ENCODE measurements at regions not wholly inside any gene's neighbourhood (a gene's known extent, or its start where the extent isn't known, plus 50 kb on each side); places are given as distances from the start of the nearest gene placed in this dataset.

DNA sequence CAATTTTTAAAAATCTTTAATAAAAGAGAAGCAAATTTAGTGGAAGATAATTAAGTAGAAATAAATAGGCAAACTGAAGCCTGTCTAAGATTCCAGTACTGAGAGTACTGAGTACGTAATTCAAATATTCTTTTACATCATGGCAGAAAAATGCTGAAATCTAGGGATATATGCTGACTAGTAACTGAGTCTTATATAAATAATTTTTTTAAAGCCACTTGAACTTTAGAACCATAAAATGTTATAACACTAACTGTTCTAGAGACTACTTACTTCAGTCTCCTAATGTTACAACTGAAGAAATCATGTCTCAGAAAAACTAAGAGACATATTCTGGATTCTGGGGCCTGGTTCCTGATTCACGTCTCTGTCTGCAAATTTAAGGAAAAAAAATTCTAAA is 230.6 kb upstream of the PLEKHG7 start:
- H3K4me1 Mint-ChIP-seq (ENCODE audit: low read depth, unreplicated experiment): peaks cover 2% of the 10 kb centered on the region
- TF ChIP-seq, protein P1, sequence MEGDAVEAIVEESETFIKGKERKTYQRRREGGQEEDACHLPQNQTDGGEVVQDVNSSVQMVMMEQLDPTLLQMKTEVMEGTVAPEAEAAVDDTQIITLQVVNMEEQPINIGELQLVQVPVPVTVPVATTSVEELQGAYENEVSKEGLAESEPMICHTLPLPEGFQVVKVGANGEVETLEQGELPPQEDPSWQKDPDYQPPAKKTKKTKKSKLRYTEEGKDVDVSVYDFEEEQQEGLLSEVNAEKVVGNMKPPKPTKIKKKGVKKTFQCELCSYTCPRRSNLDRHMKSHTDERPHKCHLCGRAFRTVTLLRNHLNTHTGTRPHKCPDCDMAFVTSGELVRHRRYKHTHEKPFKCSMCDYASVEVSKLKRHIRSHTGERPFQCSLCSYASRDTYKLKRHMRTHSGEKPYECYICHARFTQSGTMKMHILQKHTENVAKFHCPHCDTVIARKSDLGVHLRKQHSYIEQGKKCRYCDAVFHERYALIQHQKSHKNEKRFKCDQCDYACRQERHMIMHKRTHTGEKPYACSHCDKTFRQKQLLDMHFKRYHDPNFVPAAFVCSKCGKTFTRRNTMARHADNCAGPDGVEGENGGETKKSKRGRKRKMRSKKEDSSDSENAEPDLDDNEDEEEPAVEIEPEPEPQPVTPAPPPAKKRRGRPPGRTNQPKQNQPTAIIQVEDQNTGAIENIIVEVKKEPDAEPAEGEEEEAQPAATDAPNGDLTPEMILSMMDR (IDR thresholded peaks at IDR 0.05; ENCODE audit: partially characterized antibody, unreplicated experiment): no peak

DNA sequence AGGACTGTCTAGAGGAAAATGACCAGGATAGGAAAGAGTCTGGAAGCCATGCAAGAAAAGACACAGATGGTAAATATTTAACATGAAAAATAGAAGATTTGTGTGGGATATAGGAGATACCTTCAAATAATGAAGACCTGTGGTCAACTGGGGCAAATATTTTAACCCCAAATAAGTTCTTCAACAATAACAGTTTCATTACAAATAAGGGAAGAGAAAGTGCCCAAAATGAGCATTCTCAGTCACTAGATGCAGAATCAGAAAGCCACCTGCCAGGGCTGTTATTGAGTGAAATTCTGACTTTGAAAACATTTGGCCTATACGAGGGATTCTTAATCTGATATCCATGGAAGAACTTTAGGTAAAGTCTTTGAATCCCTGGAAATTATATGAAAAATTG is 231.2 kb upstream of the PLEKHG7 start:
- H3K4me3 Mint-ChIP-seq (ENCODE audit: unreplicated experiment): no peak overlapping the region
- no peaks in the 10 kb centered on the region for H3K27me3 Mint-ChIP-seq (ENCODE audit: unreplicated experiment)
- TF ChIP-seq, protein P1 (IDR thresholded peaks at IDR 0.05; ENCODE audit: partially characterized antibody, unreplicated experiment): no peak
- H3K27ac Mint-ChIP-seq (ENCODE audit: unreplicated experiment): no peak overlapping the region
- no peak for DNase-seq
- H3K4me1 Mint-ChIP-seq (ENCODE audit: low read depth, unreplicated experiment): peaks cover 5% of the 10 kb centered on the region
- no peaks in the 10 kb centered on the region for H3K36me3 Mint-ChIP-seq (ENCODE audit: unreplicated experiment)
- H3K9me3 Mint-ChIP-seq (ENCODE audit: unreplicated experiment): peaks cover 2% of the 10 kb centered on the region

More for the DNA sequence above, 230.6 kb upstream of the PLEKHG7 start:
- Mint-ChIP-seq H3K4me3 (ENCODE audit: unreplicated experiment) (no peak overlapping the region), H3K36me3 (ENCODE audit: unreplicated experiment) (no peaks in the 10 kb centered on the region), H3K9me3 (ENCODE audit: unreplicated experiment) (peaks cover 2% of the 10 kb centered on the region), H3K27ac (ENCODE audit: unreplicated experiment) (no peak overlapping the region), H3K27me3 (ENCODE audit: unreplicated experiment) (no peaks in the 10 kb centered on the region)
- no peak for DNase-seq

DNA sequence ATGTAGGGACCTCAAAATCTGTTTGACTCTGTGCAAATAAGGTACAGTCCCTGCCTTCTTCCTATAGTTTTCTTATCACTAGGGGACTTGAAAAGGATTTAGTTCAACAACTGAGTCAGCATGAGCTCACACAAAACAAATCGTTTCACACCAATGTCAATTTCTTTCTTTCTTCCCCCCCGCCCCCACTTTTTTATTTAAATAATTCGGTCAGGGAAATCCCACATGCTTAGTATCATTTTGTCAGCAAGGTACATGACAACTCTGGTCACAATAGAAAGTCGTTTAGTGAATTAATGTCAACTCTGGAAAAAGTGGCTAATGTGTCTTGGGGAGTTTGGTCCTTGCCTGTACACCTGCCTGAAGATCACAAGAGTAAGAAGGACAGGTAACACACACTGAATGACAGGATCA is 232.2 kb upstream of the PLEKHG7 start:
- Mint-ChIP-seq H3K36me3 (ENCODE audit: unreplicated experiment) (no peaks in the 10 kb centered on the region), H3K27ac (ENCODE audit: unreplicated experiment) (no peak overlapping the region), H3K9me3 (ENCODE audit: unreplicated experiment) (no peaks in the 10 kb centered on the region), H3K27me3 (ENCODE audit: unreplicated experiment) (no peaks in the 10 kb centered on the region), H3K4me3 (ENCODE audit: unreplicated experiment) (no peak overlapping the region), H3K4me1 (ENCODE audit: low read depth, unreplicated experiment) (peaks cover 12% of the 10 kb centered on the region)
- TF ChIP-seq, protein P1 (IDR thresholded peaks at IDR 0.05; ENCODE audit: partially characterized antibody, unreplicated experiment): no peak
- DNase-seq: no peak

DNA sequence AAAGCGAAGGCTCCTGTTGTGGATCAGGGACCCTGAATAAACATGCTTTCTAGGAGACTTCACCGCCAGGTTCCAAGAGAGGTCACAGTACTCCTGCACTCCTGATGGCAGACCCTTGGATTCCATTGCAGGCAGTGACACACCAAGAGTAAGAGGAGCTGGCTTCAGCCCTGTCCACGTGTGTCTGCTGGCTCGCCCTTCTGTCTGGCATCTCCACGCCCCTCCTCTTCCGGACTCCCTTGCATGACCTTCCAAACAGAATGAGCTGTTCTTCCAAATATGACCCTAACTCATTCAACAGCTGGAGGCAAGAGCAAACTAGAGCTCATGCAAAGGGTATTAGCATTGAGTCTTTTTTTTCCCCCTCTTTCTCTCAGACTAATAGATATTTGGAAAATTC is 233.0 kb upstream of the PLEKHG7 start:
- Mint-ChIP-seq H3K9me3 (ENCODE audit: unreplicated experiment) (no peaks in the 10 kb centered on the region), H3K27me3 (ENCODE audit: unreplicated experiment) (no peaks in the 10 kb centered on the region), H3K4me3 (ENCODE audit: unreplicated experiment) (no peak overlapping the region), H3K4me1 (ENCODE audit: low read depth, unreplicated experiment) (peaks cover 12% of the 10 kb centered on the region), H3K36me3 (ENCODE audit: unreplicated experiment) (no peaks in the 10 kb centered on the region), H3K27ac (ENCODE audit: unreplicated experiment) (no peak overlapping the region)
- DNase-seq: no peak
- TF ChIP-seq, protein P1 (IDR thresholded peaks at IDR 0.05; ENCODE audit: partially characterized antibody, unreplicated experiment): no peak

DNA sequence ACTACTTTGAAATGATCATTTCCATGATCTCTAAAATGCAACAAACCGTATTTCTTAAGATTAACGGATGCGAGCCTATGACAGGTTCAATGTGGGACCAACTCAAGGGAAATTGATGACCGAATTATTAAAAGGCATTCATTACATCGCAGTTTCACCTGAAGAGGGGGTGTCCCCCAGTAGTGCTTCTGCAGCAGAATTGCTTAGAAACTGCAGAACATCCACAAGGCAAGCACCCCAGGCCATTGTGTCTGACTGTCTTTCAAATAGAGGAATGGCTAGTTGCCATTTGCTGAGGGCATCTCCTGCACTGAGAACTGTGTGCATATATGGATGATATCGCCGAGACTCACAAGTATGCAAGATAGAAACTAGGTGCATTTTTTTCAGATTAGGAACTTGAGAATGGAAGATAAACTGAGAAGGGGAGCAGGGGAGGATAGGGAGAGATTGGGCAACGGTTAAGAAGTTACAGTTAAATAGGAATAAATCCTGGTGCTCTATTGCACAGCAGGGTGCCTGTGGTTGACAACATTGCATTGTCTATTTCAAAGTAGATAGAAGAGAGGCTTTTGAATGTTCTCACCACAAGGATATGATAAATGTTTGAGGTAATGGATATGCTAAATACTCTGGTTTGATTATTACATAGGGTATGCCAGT is 234.3 kb upstream of the PLEKHG7 start:
- no peaks in the 10 kb centered on the region for H3K9me3 Mint-ChIP-seq (ENCODE audit: unreplicated experiment)
- H3K4me1 Mint-ChIP-seq (ENCODE audit: low read depth, unreplicated experiment): peaks cover 12% of the 10 kb centered on the region
- no peaks in the 10 kb centered on the region for H3K36me3 Mint-ChIP-seq (ENCODE audit: unreplicated experiment)
- DNase-seq: no peak
- TF ChIP-seq, protein P1 (IDR thresholded peaks at IDR 0.05; ENCODE audit: partially characterized antibody, unreplicated experiment): no peak
- no peak overlapping the region for H3K4me3 Mint-ChIP-seq (ENCODE audit: unreplicated experiment)
- H3K27ac Mint-ChIP-seq (ENCODE audit: unreplicated experiment): no peak overlapping the region
- H3K27me3 Mint-ChIP-seq (ENCODE audit: unreplicated experiment): no peaks in the 10 kb centered on the region
